Activated CD4-positive, alpha-beta memory T cell treated with anti-CD3 and anti-CD28 coated beads, Interleukin-2, amount 10 ng/mL, durations not matched to agents 7 days and 5 days (primary cell): ENCODE measurements at regions not wholly inside any gene's neighbourhood (a gene's known extent, or its start where the extent isn't known, plus 50 kb on each side); places are given as distances from the start of the nearest gene placed in this dataset.
"Not testable (repeated sequence)": the region's sequence is repeated elsewhere in the genome, so short reads cannot be mapped to it uniquely, and the experiment has no call there.

Experiments
- CTCF ChIA-PET: fragments of 350-600 bp; sonication (Branson Sonifier 250); formaldehyde crosslinking; loops from one replicate; lab custom pipeline; 2021; ENCODE audit warnings: antibody characterized with exemption, inconsistent platforms; lab: Charles Lee
- POLR2A ChIA-PET: fragments of 350-600 bp; sonication (Branson Sonifier 250); formaldehyde crosslinking; loops from one replicate; lab custom pipeline; 2021; ENCODE audit warnings: antibody characterized with exemption; lab: Charles Lee
- DNase-seq: peaks from one replicate; pipeline ENCODE4 v3.0.0-alpha.2; 2020
- H3K27ac Mint-ChIP-seq: one replicate; pipeline ENCODE4 v1.8.0; 2021; ENCODE audit warnings: mild to moderate bottlenecking, mixed read lengths
- H3K27me3 Mint-ChIP-seq: one replicate; pipeline ENCODE4 v1.8.0; 2021; ENCODE audit warnings: mixed read lengths
- H3K36me3 Mint-ChIP-seq: one replicate; pipeline ENCODE4 v1.8.0; 2021; ENCODE audit warnings: low read depth, mixed read lengths
- H3K4me1 Mint-ChIP-seq: one replicate; pipeline ENCODE4 v1.8.0; 2021; ENCODE audit warnings: mixed read lengths
- H3K4me3 Mint-ChIP-seq: one replicate; pipeline ENCODE4 v1.8.0; 2021; ENCODE audit warnings: mild to moderate bottlenecking, mixed read lengths
- H3K9me3 Mint-ChIP-seq: one replicate; pipeline ENCODE4 v1.8.0; 2021; ENCODE audit warnings: mixed read lengths

- no peaks in the 10 kb centered on the region for H3K36me3 Mint-ChIP-seq
- no peak for DNase-seq
- H3K4me3 Mint-ChIP-seq, result no peak overlapping the region
- H3K27me3 Mint-ChIP-seq, result no peaks in the 10 kb centered on the region
- H3K9me3 Mint-ChIP-seq, result peaks cover 25% of the 10 kb centered on the region
- H3K27ac Mint-ChIP-seq, result no peak overlapping the region
- ChIA-PET POLR2A (no interaction called here), CTCF (no interaction called here)
- H3K4me1 Mint-ChIP-seq, result no peaks in the 10 kb centered on the region
Observed at GRCh38 chr6:8637896-8638597, 202.7 kb upstream of the SLC35B3 start.

- Mint-ChIP-seq H3K4me1 (no peaks in the 10 kb centered on the region), H3K36me3 (no peaks in the 10 kb centered on the region), H3K9me3 (peaks cover 24% of the 10 kb centered on the region), H3K27ac (no peak overlapping the region), H3K4me3 (no peak overlapping the region), H3K27me3 (no peaks in the 10 kb centered on the region)
- CTCF ChIA-PET, result no interaction called here
- DNase-seq, result no peak
- POLR2A ChIA-PET, result no interaction called here
Observed at GRCh38 chr6:8633762-8634161, 198.4 kb upstream of the SLC35B3 start.

- Mint-ChIP-seq H3K27me3 (no peaks in the 10 kb centered on the region), H3K4me3 (no peak overlapping the region), H3K4me1 (no peaks in the 10 kb centered on the region), H3K36me3 (no peaks in the 10 kb centered on the region), H3K27ac (no peak overlapping the region), H3K9me3 (peaks cover 10% of the 10 kb centered on the region)
- ChIA-PET CTCF (no interaction called here), POLR2A (no interaction called here)
- DNase-seq, result no peak
Observed at GRCh38 chr6:8628736-8629135, 193.4 kb upstream of the SLC35B3 start.

GRCh38 chr6:8628063-8628462 lies 192.7 kb upstream of the SLC35B3 start:
- H3K9me3 Mint-ChIP-seq, result peaks cover 8% of the 10 kb centered on the region
- POLR2A ChIA-PET, result no interaction called here
- H3K4me1 Mint-ChIP-seq, result no peaks in the 10 kb centered on the region
- H3K27ac Mint-ChIP-seq, result no peak overlapping the region
- CTCF ChIA-PET, result no interaction called here
- no peaks in the 10 kb centered on the region for H3K36me3 Mint-ChIP-seq
- no peaks in the 10 kb centered on the region for H3K27me3 Mint-ChIP-seq
- DNase-seq, result no peak
- H3K4me3 Mint-ChIP-seq, result no peak overlapping the region

GRCh38 chr6:8627085-8627861 lies 191.9 kb upstream of the SLC35B3 start:
- Mint-ChIP-seq H3K4me3 (no peak overlapping the region), H3K27me3 (no peaks in the 10 kb centered on the region), H3K27ac (no peak overlapping the region), H3K9me3 (peaks cover 5% of the 10 kb centered on the region), H3K4me1 (no peaks in the 10 kb centered on the region), H3K36me3 (no peaks in the 10 kb centered on the region)
- CTCF ChIA-PET, result no interaction called here
- POLR2A ChIA-PET, result no interaction called here
- no peak for DNase-seq

- no peaks in the 10 kb centered on the region for H3K36me3 Mint-ChIP-seq
- POLR2A ChIA-PET, result no interaction called here
- no peak overlapping the region for H3K4me3 Mint-ChIP-seq
- DNase-seq, result no peak
- H3K27me3 Mint-ChIP-seq, result no peaks in the 10 kb centered on the region
- CTCF ChIA-PET, result no interaction called here
- H3K27ac Mint-ChIP-seq, result no peak overlapping the region
- no peaks in the 10 kb centered on the region for H3K9me3 Mint-ChIP-seq
- no peaks in the 10 kb centered on the region for H3K4me1 Mint-ChIP-seq
Observed at GRCh38 chr6:8624665-8625064, 189.3 kb upstream of the SLC35B3 start.

GRCh38 chr6:8623441-8623840 lies 188.1 kb upstream of the SLC35B3 start:
- CTCF ChIA-PET, result no interaction called here
- no peak for DNase-seq
- Mint-ChIP-seq H3K36me3 (no peaks in the 10 kb centered on the region), H3K4me1 (no peaks in the 10 kb centered on the region), H3K27me3 (no peaks in the 10 kb centered on the region), H3K27ac (no peak overlapping the region), H3K4me3 (no peak overlapping the region), H3K9me3 (peaks cover 2% of the 10 kb centered on the region)
- POLR2A ChIA-PET, result no interaction called here

GRCh38 chr6:8619853-8620252 lies 184.5 kb upstream of the SLC35B3 start:
- Mint-ChIP-seq H3K27me3 (no peaks in the 10 kb centered on the region), H3K27ac (no peak overlapping the region), H3K4me3 (no peak overlapping the region), H3K36me3 (no peaks in the 10 kb centered on the region), H3K9me3 (peaks cover 2% of the 10 kb centered on the region), H3K4me1 (no peaks in the 10 kb centered on the region)
- ChIA-PET POLR2A (no interaction called here), CTCF (interaction anchor here (0.5 kb wide), 1 partner anchor 53 kb away, joined by 4 read pairs; no protein-coding TSS in a partner anchor)
- DNase-seq, result no peak

- CTCF ChIA-PET, result interaction anchor here (0.5 kb wide), 1 partner anchor 54 kb away, joined by 4 read pairs; no protein-coding TSS in a partner anchor
- H3K27ac Mint-ChIP-seq, H3K27me3 Mint-ChIP-seq, H3K36me3 Mint-ChIP-seq, H3K9me3 Mint-ChIP-seq, POLR2A ChIA-PET, H3K4me1 Mint-ChIP-seq, DNase-seq, H3K4me3 Mint-ChIP-seq: not testable (repeated sequence)
Observed at GRCh38 chr6:8619408-8619807, 184.1 kb upstream of the SLC35B3 start.

GRCh38 chr6:8608737-8609136 lies 173.4 kb upstream of the SLC35B3 start:
- H3K4me3 Mint-ChIP-seq, result no peak overlapping the region
- no peak for DNase-seq
- no peaks in the 10 kb centered on the region for H3K36me3 Mint-ChIP-seq
- CTCF ChIA-PET, result no interaction called here
- no peak overlapping the region for H3K27ac Mint-ChIP-seq
- H3K27me3 Mint-ChIP-seq, result no peaks in the 10 kb centered on the region
- H3K4me1 Mint-ChIP-seq, result no peaks in the 10 kb centered on the region
- H3K9me3 Mint-ChIP-seq, result no peaks in the 10 kb centered on the region
- POLR2A ChIA-PET, result no interaction called here

GRCh38 chr6:8589941-8590729 lies 154.8 kb upstream of the SLC35B3 start:
- H3K36me3 Mint-ChIP-seq, result no peaks in the 10 kb centered on the region
- H3K4me1 Mint-ChIP-seq, result no peaks in the 10 kb centered on the region
- no peak for DNase-seq
- no peak overlapping the region for H3K27ac Mint-ChIP-seq
- H3K4me3 Mint-ChIP-seq, result no peak overlapping the region
- POLR2A ChIA-PET, result no interaction called here
- peaks cover 6% of the 10 kb centered on the region for H3K9me3 Mint-ChIP-seq
- H3K27me3 Mint-ChIP-seq, result no peaks in the 10 kb centered on the region
- CTCF ChIA-PET, result no interaction called here

- Mint-ChIP-seq H3K27ac (no peak overlapping the region), H3K27me3 (no peaks in the 10 kb centered on the region), H3K36me3 (no peaks in the 10 kb centered on the region), H3K9me3 (peaks cover 11% of the 10 kb centered on the region), H3K4me1 (no peaks in the 10 kb centered on the region), H3K4me3 (no peak overlapping the region)
- DNase-seq, result no peak
- POLR2A ChIA-PET, result no interaction called here
- CTCF ChIA-PET, result no interaction called here
Observed at GRCh38 chr6:8588176-8588575, 152.8 kb upstream of the SLC35B3 start.

- H3K4me1 Mint-ChIP-seq, result no peaks in the 10 kb centered on the region
- H3K27ac Mint-ChIP-seq, result no peak overlapping the region
- ChIA-PET CTCF (no interaction called here), POLR2A (no interaction called here)
- no peaks in the 10 kb centered on the region for H3K27me3 Mint-ChIP-seq
- no peak overlapping the region for H3K4me3 Mint-ChIP-seq
- H3K9me3 Mint-ChIP-seq, result peaks cover 14% of the 10 kb centered on the region
- no peak for DNase-seq
- no peaks in the 10 kb centered on the region for H3K36me3 Mint-ChIP-seq
Observed at GRCh38 chr6:8583291-8583690, 147.9 kb upstream of the SLC35B3 start.
